ENCODE measurements at regions not wholly inside any gene's neighbourhood (a gene's known extent, or its start where the extent isn't known, plus 50 kb on each side); places are given as distances from the start of the nearest gene placed in this dataset.

- WGBS (ENCODE audit: insufficient coverage): no CpG with 5 or more reads among the region's 2 CpGs
- TF ChIP-seq, protein P1, sequence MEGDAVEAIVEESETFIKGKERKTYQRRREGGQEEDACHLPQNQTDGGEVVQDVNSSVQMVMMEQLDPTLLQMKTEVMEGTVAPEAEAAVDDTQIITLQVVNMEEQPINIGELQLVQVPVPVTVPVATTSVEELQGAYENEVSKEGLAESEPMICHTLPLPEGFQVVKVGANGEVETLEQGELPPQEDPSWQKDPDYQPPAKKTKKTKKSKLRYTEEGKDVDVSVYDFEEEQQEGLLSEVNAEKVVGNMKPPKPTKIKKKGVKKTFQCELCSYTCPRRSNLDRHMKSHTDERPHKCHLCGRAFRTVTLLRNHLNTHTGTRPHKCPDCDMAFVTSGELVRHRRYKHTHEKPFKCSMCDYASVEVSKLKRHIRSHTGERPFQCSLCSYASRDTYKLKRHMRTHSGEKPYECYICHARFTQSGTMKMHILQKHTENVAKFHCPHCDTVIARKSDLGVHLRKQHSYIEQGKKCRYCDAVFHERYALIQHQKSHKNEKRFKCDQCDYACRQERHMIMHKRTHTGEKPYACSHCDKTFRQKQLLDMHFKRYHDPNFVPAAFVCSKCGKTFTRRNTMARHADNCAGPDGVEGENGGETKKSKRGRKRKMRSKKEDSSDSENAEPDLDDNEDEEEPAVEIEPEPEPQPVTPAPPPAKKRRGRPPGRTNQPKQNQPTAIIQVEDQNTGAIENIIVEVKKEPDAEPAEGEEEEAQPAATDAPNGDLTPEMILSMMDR (IDR thresholded peaks at IDR 0.05): no peak
- no peak for TF ChIP-seq EZH2 (IDR thresholded peaks at IDR 0.05; ENCODE audit: borderline replicate concordance, insufficient read depth, low read depth, low read length, poor library complexity, severe bottlenecking)
- intact Hi-C loops (cut with micrococcal nuclease): no loop called here
- ATAC-seq (ENCODE audit: low read depth) (no peak), DNase-seq (no peak)
- Mint-ChIP-seq H3K27me3 (peaks cover 15% of the 10 kb centered on the region), H3K4me3 (no peak overlapping the region), H3K4me1 (no peaks in the 10 kb centered on the region), H3K9me3 (ENCODE audit: insufficient read depth) (peaks cover 3% of the 10 kb centered on the region), H3K27ac (no peak overlapping the region)
- Histone ChIP-seq H3K9ac (ENCODE audit: low read length) (no peak overlapping the region), H3K4me3 (ENCODE audit: control extremely low read depth in 1 of 5, extremely low read depth in 1 of 5, insufficient read depth in 1 of 5, low read depth in 2 of 5, low read length in 4 of 5) (no peak overlapping the region), H3K4me1 (ENCODE audit: control insufficient read depth in 2 of 2, insufficient read depth in 2 of 2, low read length in 2 of 2) (no peaks in the 10 kb centered on the region), H4K20me1 (ENCODE audit: control insufficient read depth, insufficient read depth, low read length, poor library complexity, severe bottlenecking) (no peaks in the 10 kb centered on the region), H3K27me3 (replicated peaks in 1 of 4; ENCODE audit: control extremely low read depth in 1 of 4, control insufficient read depth in 3 of 4, insufficient read depth in 4 of 4, low read length in 3 of 4) (peaks cover 0 to 3% (median 0%) of the 10 kb centered on the region in 4 experiments), H3K27ac (ENCODE audit: low read length in 2 of 2) (no peak overlapping the region), H3K4me2 (replicated peaks; ENCODE audit: low read depth, low read length, poor library complexity, severe bottlenecking) (no peak overlapping the region), H3K36me3 (replicated peaks in 1 of 2; ENCODE audit: control extremely low read depth in 1 of 2, control insufficient read depth in 1 of 2, extremely low read depth in 1 of 2, insufficient read depth in 2 of 2, low read length in 1 of 2) (no peaks in the 10 kb centered on the region), H2AFZ (ENCODE audit: insufficient read depth, low read depth, low read length, poor library complexity, severe bottlenecking) (no peak overlapping the region), H3K9me3 (ENCODE audit: control extremely low read depth in 1 of 3, control insufficient read depth in 2 of 3, insufficient read depth in 1 of 3, low read length in 2 of 3) (peaks cover 0 to 7% (median 4%) of the 10 kb centered on the region in 3 donors), H3K79me2 (ENCODE audit: control insufficient read depth, insufficient read depth, low read length) (no peaks in the 10 kb centered on the region)
- POLR2A ChIA-PET: no interaction called here
- CTCF ChIA-PET: no interaction called here
Observed at GRCh38 chr11:19391652-19392051, 150.9 kb upstream of the E2F8 start.

DNA sequence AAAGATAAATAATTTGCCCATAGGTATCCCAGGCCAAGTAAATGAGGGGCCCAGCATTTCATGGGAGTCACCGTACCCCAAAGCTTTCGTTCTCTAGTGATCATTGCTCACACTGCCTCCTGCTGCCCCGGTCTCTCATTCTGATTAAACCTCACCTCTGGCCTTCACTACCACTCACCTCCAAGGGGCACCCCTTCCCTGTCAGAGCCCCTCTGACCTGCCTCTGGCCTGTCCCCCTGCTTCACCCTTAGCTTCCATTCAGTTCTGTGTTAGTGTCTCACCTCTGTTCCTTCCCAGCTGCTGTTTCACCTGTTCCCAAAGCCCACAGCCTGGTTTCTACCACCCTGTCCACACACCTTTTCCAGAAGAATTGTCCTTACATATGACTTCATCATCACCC lies 150.3 kb upstream of the E2F8 start:
- no peaks in the 10 kb centered on the region for H3K4me1 Mint-ChIP-seq
- Histone ChIP-seq H4K20me1 (ENCODE audit: control insufficient read depth, insufficient read depth, low read length, poor library complexity, severe bottlenecking) (no peaks in the 10 kb centered on the region), H3K4me3 (ENCODE audit: control extremely low read depth in 1 of 5, extremely low read depth in 1 of 5, insufficient read depth in 1 of 5, low read depth in 2 of 5, low read length in 4 of 5) (no peak overlapping the region), H3K27ac (ENCODE audit: low read length in 2 of 2) (no peak overlapping the region), H3K36me3 (replicated peaks in 1 of 2; ENCODE audit: control extremely low read depth in 1 of 2, control insufficient read depth in 1 of 2, extremely low read depth in 1 of 2, insufficient read depth in 2 of 2, low read length in 1 of 2) (no peaks in the 10 kb centered on the region), H2AFZ (ENCODE audit: insufficient read depth, low read depth, low read length, poor library complexity, severe bottlenecking) (no peak overlapping the region), H3K4me1 (ENCODE audit: control insufficient read depth in 2 of 2, insufficient read depth in 2 of 2, low read length in 2 of 2) (no peaks in the 10 kb centered on the region), H3K9me3 (ENCODE audit: control extremely low read depth in 1 of 3, control insufficient read depth in 2 of 3, insufficient read depth in 1 of 3, low read length in 2 of 3) (peaks cover 0 to 7% (median 4%) of the 10 kb centered on the region in 3 donors), H3K9ac (ENCODE audit: low read length) (no peak overlapping the region), H3K4me2 (replicated peaks; ENCODE audit: low read depth, low read length, poor library complexity, severe bottlenecking) (no peak overlapping the region), H3K79me2 (ENCODE audit: control insufficient read depth, insufficient read depth, low read length) (no peaks in the 10 kb centered on the region), H3K27me3 (replicated peaks in 1 of 4; ENCODE audit: control extremely low read depth in 1 of 4, control insufficient read depth in 3 of 4, insufficient read depth in 4 of 4, low read length in 3 of 4) (peaks cover 0 to 3% (median 0%) of the 10 kb centered on the region in 4 experiments)
- WGBS (ENCODE audit: insufficient coverage): 67% methylated on average over 3 of the region's 3 CpGs
- no peak overlapping the region for H3K27ac Mint-ChIP-seq
- peaks cover 18% of the 10 kb centered on the region for H3K27me3 Mint-ChIP-seq
- TF ChIP-seq, protein P1 (IDR thresholded peaks at IDR 0.05): no peak
- no peak for TF ChIP-seq EZH2 (IDR thresholded peaks at IDR 0.05; ENCODE audit: borderline replicate concordance, insufficient read depth, low read depth, low read length, poor library complexity, severe bottlenecking)
- ATAC-seq (ENCODE audit: low read depth): no peak
- H3K4me3 Mint-ChIP-seq: no peak overlapping the region
- CTCF ChIA-PET: no interaction called here
- peaks cover 3% of the 10 kb centered on the region for H3K9me3 Mint-ChIP-seq (ENCODE audit: insufficient read depth)
- intact Hi-C loops (cut with micrococcal nuclease): no loop called here
- no peak for DNase-seq
- POLR2A ChIA-PET: no interaction called here

All from B cell (primary cell).